Activated B cell treated with CpG ODN at 0.5 μM for 24 hours (primary cell): ENCODE measurements at regions not wholly inside any gene's neighbourhood (a gene's known extent, or its start where the extent isn't known, plus 50 kb on each side); places are given as distances from the start of the nearest gene placed in this dataset.

Source experiments
- ATAC-seq: fragments of 200-7000 bp; cut with Tn5 transposase; one replicate; pipeline ENCODE4 v1.10.0; 2021; ENCODE audit warnings: low read depth, mild to moderate bottlenecking, moderate library complexity
- CTCF ChIA-PET: fragments of 350-600 bp; sonication (Branson Sonifier 250); formaldehyde crosslinking; loops from one replicate; lab custom pipeline; 2021; ENCODE audit warnings: antibody characterized with exemption; lab: Charles Lee
- POLR2A ChIA-PET: fragments of 350-600 bp; sonication (Branson Sonifier 250); formaldehyde crosslinking; loops from one replicate; lab custom pipeline; 2021; ENCODE audit warnings: antibody characterized with exemption; lab: Charles Lee
- DNase-seq: peaks from one replicate; pipeline ENCODE4 v3.0.0; 2022
- H3K27ac Mint-ChIP-seq: one replicate; pipeline ENCODE4 v1.8.0; 2020; ENCODE audit warnings: mixed read lengths
- H3K27me3 Mint-ChIP-seq: one replicate; pipeline ENCODE4 v1.8.0; 2021; ENCODE audit warnings: mixed read lengths
- H3K36me3 Mint-ChIP-seq: one replicate; pipeline ENCODE4 v1.8.0; 2021; ENCODE audit warnings: low read depth, mixed read lengths
- H3K4me1 Mint-ChIP-seq: one replicate; pipeline ENCODE4 v1.8.0; 2021; ENCODE audit warnings: mixed read lengths
- H3K4me3 Mint-ChIP-seq: one replicate; pipeline ENCODE4 v1.8.0; 2020; ENCODE audit warnings: mild to moderate bottlenecking, mixed read lengths
- H3K9me3 Mint-ChIP-seq: one replicate; pipeline ENCODE4 v1.8.0; 2020; ENCODE audit warnings: mixed read lengths
- intact Hi-C: fragments of 100-400 bp; cut with micrococcal nuclease; formaldehyde crosslinking; loops from one replicate; pipeline ENCODE4 v1.15.1; 2024
- TF ChIP-seq, protein P1 (sequence below): fragments of 200-600 bp; IDR thresholded peaks from one replicate; pipeline ENCODE4 v1.8.0; 2022; ENCODE audit warnings: antibody characterized with exemption, mild to moderate bottlenecking

DNA sequence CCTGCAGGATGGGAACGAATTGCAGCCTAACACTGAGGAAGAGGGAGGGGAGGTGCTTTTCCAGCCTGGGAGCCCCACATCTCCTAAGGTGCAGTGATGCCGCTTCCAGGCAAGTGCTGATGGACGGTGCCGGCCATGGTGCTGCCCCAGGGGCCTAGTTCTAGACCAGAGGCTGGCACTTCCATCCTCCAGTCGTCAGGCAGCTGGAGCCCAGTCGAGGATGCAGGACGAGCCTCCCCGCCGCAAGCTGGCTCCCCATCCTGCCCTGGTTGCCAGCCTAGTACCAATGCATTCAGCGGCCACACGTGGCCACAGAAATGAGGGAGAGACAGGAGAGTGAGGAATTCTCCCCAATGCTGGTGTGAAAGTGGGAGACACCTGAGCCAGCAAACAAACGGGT, 413.5 kb downstream of the ZNF516 start:
- intact Hi-C loops, result no loop called here
- Mint-ChIP-seq H3K9me3 (no peaks in the 10 kb centered on the region), H3K4me3 (no peak overlapping the region), H3K36me3 (no peaks in the 10 kb centered on the region), H3K27me3 (no peaks in the 10 kb centered on the region), H3K4me1 (no peaks in the 10 kb centered on the region), H3K27ac (no peak overlapping the region)
- ChIA-PET CTCF (no interaction called here), POLR2A (no interaction called here)
- TF ChIP-seq, protein P1, sequence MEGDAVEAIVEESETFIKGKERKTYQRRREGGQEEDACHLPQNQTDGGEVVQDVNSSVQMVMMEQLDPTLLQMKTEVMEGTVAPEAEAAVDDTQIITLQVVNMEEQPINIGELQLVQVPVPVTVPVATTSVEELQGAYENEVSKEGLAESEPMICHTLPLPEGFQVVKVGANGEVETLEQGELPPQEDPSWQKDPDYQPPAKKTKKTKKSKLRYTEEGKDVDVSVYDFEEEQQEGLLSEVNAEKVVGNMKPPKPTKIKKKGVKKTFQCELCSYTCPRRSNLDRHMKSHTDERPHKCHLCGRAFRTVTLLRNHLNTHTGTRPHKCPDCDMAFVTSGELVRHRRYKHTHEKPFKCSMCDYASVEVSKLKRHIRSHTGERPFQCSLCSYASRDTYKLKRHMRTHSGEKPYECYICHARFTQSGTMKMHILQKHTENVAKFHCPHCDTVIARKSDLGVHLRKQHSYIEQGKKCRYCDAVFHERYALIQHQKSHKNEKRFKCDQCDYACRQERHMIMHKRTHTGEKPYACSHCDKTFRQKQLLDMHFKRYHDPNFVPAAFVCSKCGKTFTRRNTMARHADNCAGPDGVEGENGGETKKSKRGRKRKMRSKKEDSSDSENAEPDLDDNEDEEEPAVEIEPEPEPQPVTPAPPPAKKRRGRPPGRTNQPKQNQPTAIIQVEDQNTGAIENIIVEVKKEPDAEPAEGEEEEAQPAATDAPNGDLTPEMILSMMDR, result no peak
- no peak for DNase-seq
- ATAC-seq, result no peak

DNA sequence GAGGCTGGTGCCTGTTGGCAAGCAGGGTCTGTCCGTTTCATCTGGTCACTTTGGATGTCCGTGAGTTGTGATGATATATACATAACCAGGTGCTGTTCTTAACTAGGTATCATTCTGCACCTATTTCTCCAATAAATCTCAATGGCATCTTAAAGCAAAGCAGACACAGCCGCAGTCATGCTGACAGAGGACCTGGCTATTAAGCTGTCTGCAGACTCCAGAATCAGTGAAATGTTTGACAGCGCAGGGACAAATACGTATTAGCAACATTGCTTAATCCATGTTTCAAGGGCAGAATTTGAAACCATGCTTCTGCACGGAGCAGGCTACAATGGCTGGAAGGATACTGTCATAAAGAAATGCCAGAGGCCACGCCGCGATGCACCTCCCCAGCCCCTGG, 414.6 kb downstream of the ZNF516 start:
- H3K4me1 Mint-ChIP-seq, result no peaks in the 10 kb centered on the region
- no peak for ATAC-seq
- H3K27me3 Mint-ChIP-seq, result no peaks in the 10 kb centered on the region
- no peaks in the 10 kb centered on the region for H3K36me3 Mint-ChIP-seq
- no peak overlapping the region for H3K27ac Mint-ChIP-seq
- ChIA-PET CTCF (no interaction called here), POLR2A (no interaction called here)
- DNase-seq, result no peak
- TF ChIP-seq, protein P1, result no peak
- intact Hi-C loops, result no loop called here
- no peaks in the 10 kb centered on the region for H3K9me3 Mint-ChIP-seq
- no peak overlapping the region for H3K4me3 Mint-ChIP-seq

DNA sequence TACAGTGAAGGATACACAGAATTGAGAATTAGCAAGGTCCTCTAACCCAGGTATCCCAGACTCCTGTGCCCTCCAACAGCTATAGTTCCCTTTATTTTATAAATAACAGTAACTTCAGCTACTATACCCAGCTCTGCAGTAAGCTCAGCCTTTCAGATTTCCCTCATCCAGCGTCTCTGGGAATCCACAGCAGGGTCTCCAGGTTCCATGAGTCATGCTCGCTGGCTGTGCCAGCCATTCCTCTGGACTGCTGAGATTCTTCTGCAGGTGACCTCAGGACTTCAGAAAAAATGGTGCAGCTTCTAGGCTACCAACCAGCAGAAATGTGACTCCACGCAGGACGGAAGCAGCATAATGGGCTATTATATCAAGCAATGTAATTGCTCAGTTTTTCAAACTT, 419.3 kb downstream of the ZNF516 start:
- Mint-ChIP-seq H3K9me3 (no peaks in the 10 kb centered on the region), H3K27ac (no peak overlapping the region), H3K4me1 (no peaks in the 10 kb centered on the region), H3K4me3 (no peak overlapping the region), H3K27me3 (no peaks in the 10 kb centered on the region), H3K36me3 (no peaks in the 10 kb centered on the region)
- ChIA-PET CTCF (no interaction called here), POLR2A (no interaction called here)
- ATAC-seq, result no peak
- DNase-seq, result no peak
- TF ChIP-seq, protein P1, result no peak
- intact Hi-C loops, result loop anchor here (5.0 kb wide), 1 partner anchor 672 kb away; no protein-coding TSS in a partner anchor

DNA sequence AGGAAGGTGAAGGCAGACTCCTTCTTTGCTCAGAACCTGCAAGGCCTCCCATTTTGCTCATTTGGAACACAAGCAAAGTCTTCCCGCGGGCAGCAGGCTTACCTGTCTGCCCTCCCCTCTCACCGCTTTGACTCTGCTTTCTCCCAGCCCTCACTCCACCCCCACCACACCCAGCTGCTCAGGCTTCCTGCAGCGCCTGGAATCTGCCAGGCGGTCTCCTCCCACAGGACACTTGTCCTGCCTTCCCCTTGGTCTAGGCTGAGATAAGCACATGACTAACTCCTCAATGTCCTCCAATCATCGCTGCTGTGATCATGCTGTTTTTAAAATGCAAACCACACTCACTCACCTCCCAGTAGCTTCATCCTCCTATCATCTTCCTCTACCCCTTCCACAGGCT, 430.0 kb downstream of the ZNF516 start:
- intact Hi-C loops, result no loop called here
- POLR2A ChIA-PET, result no interaction called here
- no peak for ATAC-seq
- Mint-ChIP-seq H3K27ac (no peak overlapping the region), H3K27me3 (no peaks in the 10 kb centered on the region), H3K4me1 (no peaks in the 10 kb centered on the region), H3K4me3 (no peak overlapping the region), H3K36me3 (no peaks in the 10 kb centered on the region), H3K9me3 (peaks cover 4% of the 10 kb centered on the region)
- DNase-seq, result no peak
- CTCF ChIA-PET, result no interaction called here
- TF ChIP-seq, protein P1, result no peak

DNA sequence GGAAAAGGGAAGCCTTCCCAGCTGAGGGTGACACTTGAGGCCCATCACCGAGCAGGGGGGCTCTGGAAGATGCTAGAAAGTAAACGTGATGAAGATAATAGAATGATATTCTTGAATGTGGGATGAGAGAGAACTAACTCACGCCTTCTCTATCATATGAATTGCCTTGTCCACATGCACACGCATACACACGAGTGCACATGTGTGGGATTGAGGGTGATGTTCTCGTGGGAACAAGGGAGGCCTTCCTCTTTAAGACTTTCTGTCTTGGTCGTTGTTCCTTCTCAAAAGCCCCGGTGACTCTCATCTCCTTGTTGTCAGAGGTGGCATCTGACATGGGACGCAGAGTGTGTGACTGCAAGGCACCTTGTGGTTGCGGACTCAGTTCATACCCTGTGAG, 436.9 kb downstream of the ZNF516 start:
- ChIA-PET POLR2A (no interaction called here), CTCF (no interaction called here)
- ATAC-seq (no peak), DNase-seq (no peak)
- H3K4me3 Mint-ChIP-seq, result no peak overlapping the region
- TF ChIP-seq, protein P1, result no peak
- no peak overlapping the region for H3K27ac Mint-ChIP-seq
- no peaks in the 10 kb centered on the region for H3K4me1 Mint-ChIP-seq
- H3K9me3 Mint-ChIP-seq, result no peaks in the 10 kb centered on the region
- intact Hi-C loops, result no loop called here
- H3K36me3 Mint-ChIP-seq, result no peaks in the 10 kb centered on the region
- no peaks in the 10 kb centered on the region for H3K27me3 Mint-ChIP-seq
